Thymus (tissue), 11 donors: ENCODE measurements at regions not wholly inside any gene's neighbourhood (a gene's known extent, or its start where the extent isn't known, plus 50 kb on each side); places are given as distances from the start of the nearest gene placed in this dataset.
"Not testable (repeated sequence)": the region's sequence is repeated elsewhere in the genome, so short reads cannot be mapped to it uniquely, and the experiment has no call there.

Source experiments
- DNase-seq, 9 donors: peaks; one replicate each; pipeline ENCODE4 v3.0.0-alpha.2; 2013; ENCODE audit warnings: low spot score in 9 of 9, low read depth in 6 of 9, missing footprints in 1 of 9
- H3K27ac ChIP-seq, 2 donors: one replicate each; pipeline ENCODE4 v1.5.1; 2013; ENCODE audit warnings: control low read depth in 1 of 2, low read depth in 1 of 2, low read length in 1 of 2, mild to moderate bottlenecking in 1 of 2, moderate library complexity in 1 of 2
- H3K27me3 ChIP-seq, 2 donors: one replicate each; pipeline ENCODE4 v1.5.1; 2013; ENCODE audit warnings: low read length in 1 of 2; ENCODE audit not compliant: control insufficient read depth in 2 of 2, insufficient read depth in 1 of 2
- H3K36me3 ChIP-seq, 2 donors: one replicate each; pipeline ENCODE4 v1.5.1; 2013; ENCODE audit warnings: low read length in 1 of 2, mild to moderate bottlenecking in 1 of 2, moderate library complexity in 1 of 2; ENCODE audit not compliant: control insufficient read depth in 2 of 2, insufficient read depth in 2 of 2
- H3K4me1 ChIP-seq, 2 donors: one replicate each; pipeline ENCODE4 v1.5.1; 2013; ENCODE audit warnings: low read length in 2 of 2; ENCODE audit not compliant: control insufficient read depth in 2 of 2, insufficient read depth in 2 of 2
- H3K4me3 ChIP-seq, 2 donors: one replicate each; pipeline ENCODE4 v1.5.1; 2013; ENCODE audit warnings: low read length in 2 of 2, control low read depth in 1 of 2, mild to moderate bottlenecking in 1 of 2
- H3K9me3 ChIP-seq, 2 donors: one replicate each; pipeline ENCODE4 v1.5.1; 2013; ENCODE audit warnings: low read length in 1 of 2, mild to moderate bottlenecking in 1 of 2; ENCODE audit not compliant: control insufficient read depth in 2 of 2, insufficient read depth in 1 of 2
- WGBS: extraction: QIAGEN DNeasy Blood & Tissue Kit; methylation state at CpG from one replicate; pipeline ENCODE4 v1.1.7; 2013; 5-methylcytosine and 5-hydroxymethylcytosine counted together
- donor health status: healthy.

GRCh38 chr12:111246477-111247011 lies 122.4 kb downstream of the PHETA1 start:
- no peak overlapping the region for H3K4me3 ChIP-seq
- H3K27me3 ChIP-seq: no peaks in the 10 kb centered on the region
- no peak for DNase-seq
- no peaks in the 10 kb centered on the region for H3K36me3 ChIP-seq
- H3K9me3 ChIP-seq: peaks cover 0 to under 1% of the 10 kb centered on the region in 2 donors
- no peaks in the 10 kb centered on the region for H3K4me1 ChIP-seq
- WGBS: 92% methylated on average over 7 of the region's 7 CpGs
- no peak overlapping the region for H3K27ac ChIP-seq

- Histone ChIP-seq H3K36me3 (no peaks in the 10 kb centered on the region), H3K27me3 (no peaks in the 10 kb centered on the region), H3K9me3 (peaks cover 0 to 5% of the 10 kb centered on the region in 2 donors), H3K27ac (no peak overlapping the region), H3K4me1 (no peaks in the 10 kb centered on the region), H3K4me3 (no peak overlapping the region)
- DNase-seq: no peak
- 96% methylated on average over 12 of the region's 12 CpGs for WGBS
Observed at GRCh38 chr12:111245701-111246476, 123.0 kb downstream of the PHETA1 start.

GRCh38 chr12:111244673-111245072 lies 124.2 kb downstream of the PHETA1 start:
- no peaks in the 10 kb centered on the region for H3K4me1 ChIP-seq
- H3K4me3 ChIP-seq: no peak overlapping the region
- peaks cover 0 to 5% of the 10 kb centered on the region in 2 donors for H3K9me3 ChIP-seq
- H3K27ac ChIP-seq: no peak overlapping the region
- peaks cover 0 to under 1% of the 10 kb centered on the region in 2 donors for H3K27me3 ChIP-seq
- H3K36me3 ChIP-seq: no peaks in the 10 kb centered on the region
- DNase-seq: no peak

- not testable (repeated sequence) for H3K4me3 ChIP-seq, DNase-seq, H3K36me3 ChIP-seq, H3K27me3 ChIP-seq, H3K9me3 ChIP-seq, H3K4me1 ChIP-seq, H3K27ac ChIP-seq
- WGBS: 100% methylated on average over 1 of the region's 1 CpG
Observed at GRCh38 chr12:111242817-111243216, 126.1 kb downstream of the PHETA1 start.

- Histone ChIP-seq H3K9me3 (peaks cover 0 to 5% of the 10 kb centered on the region in 2 donors), H3K36me3 (no peaks in the 10 kb centered on the region), H3K4me3 (no peak overlapping the region), H3K27me3 (peaks cover 0 to 4% of the 10 kb centered on the region in 2 donors), H3K4me1 (no peaks in the 10 kb centered on the region), H3K27ac (no peak overlapping the region)
- no peak for DNase-seq
- WGBS: 66% methylated on average over 7 of the region's 7 CpGs
Observed at GRCh38 chr12:111242184-111242583, 126.7 kb downstream of the PHETA1 start.

- no peak overlapping the region for H3K4me3 ChIP-seq
- no peak for DNase-seq
- H3K36me3 ChIP-seq: no peaks in the 10 kb centered on the region
- WGBS: 95% methylated on average over 4 of the region's 4 CpGs
- H3K4me1 ChIP-seq: no peaks in the 10 kb centered on the region
- peaks cover 0 to 4% of the 10 kb centered on the region in 2 donors for H3K27me3 ChIP-seq
- no peak overlapping the region for H3K27ac ChIP-seq
- H3K9me3 ChIP-seq: peaks cover 0 to 5% of the 10 kb centered on the region in 2 donors
Observed at GRCh38 chr12:111240374-111240773, 128.5 kb downstream of the PHETA1 start.

- Histone ChIP-seq H3K36me3 (no peaks in the 10 kb centered on the region), H3K9me3 (peaks cover 0 to 5% of the 10 kb centered on the region in 2 donors), H3K4me3 (no peak overlapping the region), H3K4me1 (no peaks in the 10 kb centered on the region), H3K27ac (no peak overlapping the region), H3K27me3 (peaks cover 0 to 4% of the 10 kb centered on the region in 2 donors)
- 87% methylated on average over 8 of the region's 8 CpGs for WGBS
- no peak for DNase-seq
Observed at GRCh38 chr12:111239235-111239634, 129.7 kb downstream of the PHETA1 start.

- 82% methylated on average over 5 of the region's 5 CpGs for WGBS
- peaks cover 0 to 4% of the 10 kb centered on the region in 2 donors for H3K27me3 ChIP-seq
Observed at GRCh38 chr12:111238075-111238734, 130.7 kb downstream of the PHETA1 start.

GRCh38 chr12:111234491-111234890 lies 134.4 kb downstream of the PHETA1 start:
- H3K9me3 ChIP-seq, H3K27ac ChIP-seq, DNase-seq, H3K27me3 ChIP-seq, H3K4me3 ChIP-seq, H3K4me1 ChIP-seq, H3K36me3 ChIP-seq: not testable (repeated sequence)
- WGBS: 67% methylated on average over 4 of the region's 4 CpGs

More at GRCh38 chr12:111238075-111238734, 130.7 kb downstream of the PHETA1 start:
- peaks cover 0 to 5% of the 10 kb centered on the region in 2 donors for H3K9me3 ChIP-seq
- DNase-seq: no peak
- H3K36me3 ChIP-seq: no peaks in the 10 kb centered on the region
- H3K4me3 ChIP-seq: no peak overlapping the region
- H3K27ac ChIP-seq: no peak overlapping the region
- no peaks in the 10 kb centered on the region for H3K4me1 ChIP-seq
